ENCODE measurements at regions not wholly inside any gene's neighbourhood (a gene's known extent, or its start where the extent isn't known, plus 50 kb on each side); places are given as distances from the start of the nearest gene placed in this dataset.

GRCh38 chr15:35872577-35872976 is 326.6 kb upstream of the DPH6 start:
- TF ChIP-seq CTCF (IDR thresholded peaks at IDR 0.05 in 4 of 5, conservative IDR thresholded peaks at IDR 0.05 in 1 of 5) (no peak), POLR2A (IDR thresholded peaks at IDR 0.05) (no peak)
